RWPE2 (cell line): ENCODE measurements at regions not wholly inside any gene's neighbourhood (a gene's known extent, or its start where the extent isn't known, plus 50 kb on each side); places are given as distances from the start of the nearest gene placed in this dataset.
"Not testable (repeated sequence)": the region's sequence is repeated elsewhere in the genome, so short reads cannot be mapped to it uniquely, and the experiment has no call there.

Experiments
- ATAC-seq: fragments of 200-7000 bp; cut with Tn5 transposase; 3 replicates; pipeline ENCODE4 v1.9.1; 2021; ENCODE audit warnings: low read depth
- DNase-seq: peaks from one replicate; pipeline ENCODE4 v3.0.0-alpha.2; 2020; ENCODE audit warnings: low spot score
- H3K27ac ChIP-seq: fragments of 450-650 bp; 2 replicates; pipeline ENCODE4 v1.5.1; 2017; ENCODE audit warnings: mild to moderate bottlenecking; ENCODE audit not compliant: poor library complexity, severe bottlenecking
- H3K27me3 ChIP-seq: fragments of 250-450 bp; sonication (Bioruptor Pico); 2 replicates; pipeline ENCODE4 v1.5.1; 2021; ENCODE audit warnings: mild to moderate bottlenecking, moderate library complexity; ENCODE audit not compliant: insufficient read depth, poor library complexity, severe bottlenecking
- H3K36me3 ChIP-seq: fragments of 250-450 bp; sonication (Bioruptor Pico); 2 replicates; pipeline ENCODE4 v1.5.1; 2020; ENCODE audit warnings: low read depth, mild to moderate bottlenecking, moderate library complexity
- H3K4me1 ChIP-seq: fragments of 250-450 bp; sonication (Bioruptor Pico); 2 replicates; pipeline ENCODE4 v1.5.1; 2021; ENCODE audit warnings: mild to moderate bottlenecking, moderate library complexity; ENCODE audit not compliant: insufficient read depth, poor library complexity, severe bottlenecking
- H3K4me3 ChIP-seq: fragments of 250-450 bp; sonication (Bioruptor Pico); 2 replicates; pipeline ENCODE4 v1.5.1; 2021; ENCODE audit warnings: mild to moderate bottlenecking, moderate library complexity; ENCODE audit not compliant: severe bottlenecking
- H3K9me3 ChIP-seq: fragments of 250-450 bp; sonication (Bioruptor Pico); 2 replicates; pipeline ENCODE4 v1.5.1; 2021; ENCODE audit warnings: mild to moderate bottlenecking, moderate library complexity; ENCODE audit not compliant: severe bottlenecking
- CTCF ChIP-seq: fragments of 450-650 bp; IDR thresholded peaks from one replicate; pipeline ENCODE4 v1.5.1; 2017; ENCODE audit warnings: mild to moderate bottlenecking, moderate library complexity; ENCODE audit not compliant: poor library complexity, severe bottlenecking

DNA sequence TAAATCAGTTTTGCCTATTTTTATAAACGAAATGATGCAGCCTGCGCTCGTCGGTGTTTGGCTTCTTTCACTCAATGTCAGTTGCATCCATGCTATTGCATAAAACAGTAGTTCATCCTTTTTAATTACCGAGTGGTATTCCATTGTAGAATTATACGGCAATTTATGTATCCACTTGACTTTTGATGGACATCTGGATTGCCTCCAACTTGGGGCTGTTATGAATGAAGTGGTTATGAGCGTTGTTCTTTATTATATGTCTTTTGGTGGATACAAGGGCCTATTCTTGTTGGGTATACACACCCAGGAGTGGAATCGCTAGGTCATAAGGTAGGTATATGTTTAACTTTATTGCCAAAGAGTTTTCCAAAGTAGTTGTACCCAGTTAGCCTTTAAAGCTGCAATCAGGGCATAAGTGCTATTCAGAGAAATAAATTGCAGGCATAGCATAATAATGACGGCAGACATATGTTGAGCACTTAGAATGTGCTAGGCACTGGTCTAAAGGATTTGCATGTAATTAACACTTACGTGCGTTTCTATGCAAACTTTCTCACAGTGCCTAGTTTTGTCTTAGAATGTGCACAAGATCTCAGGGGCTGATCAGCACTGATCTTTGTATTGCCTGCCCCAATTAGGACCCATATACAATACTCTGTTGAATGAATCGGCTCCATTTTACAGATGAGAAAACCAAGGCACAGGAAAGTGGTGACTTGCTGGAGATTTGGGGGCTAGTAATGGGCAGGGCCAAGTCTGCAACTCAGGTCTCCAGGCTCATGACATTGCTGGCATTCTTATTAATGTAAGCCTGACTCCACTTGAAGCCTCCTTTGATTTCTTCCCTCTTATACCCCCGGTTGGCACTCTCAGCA lies 407.0 kb downstream of the BCOR start:
- no peak for ATAC-seq
- no peaks in the 10 kb centered on the region for H3K4me1 ChIP-seq
- DNase-seq = no peak
- TF ChIP-seq CTCF = no peak
- no peaks in the 10 kb centered on the region for H3K36me3 ChIP-seq
- H3K4me3 ChIP-seq = no peak overlapping the region
- H3K9me3 ChIP-seq = no peaks in the 10 kb centered on the region
- no peak overlapping the region for H3K27ac ChIP-seq
- H3K27me3 ChIP-seq = no peaks in the 10 kb centered on the region

- TF ChIP-seq CTCF = no peak
- Histone ChIP-seq H3K27ac (no peak overlapping the region), H3K36me3 (no peaks in the 10 kb centered on the region), H3K9me3 (no peaks in the 10 kb centered on the region), H3K4me3 (no peak overlapping the region), H3K27me3 (no peaks in the 10 kb centered on the region), H3K4me1 (no peaks in the 10 kb centered on the region)
- DNase-seq = no peak
- ATAC-seq = no peak
Observed at GRCh38 chrX:39691724-39692123, 406.0 kb downstream of the BCOR start.

DNA sequence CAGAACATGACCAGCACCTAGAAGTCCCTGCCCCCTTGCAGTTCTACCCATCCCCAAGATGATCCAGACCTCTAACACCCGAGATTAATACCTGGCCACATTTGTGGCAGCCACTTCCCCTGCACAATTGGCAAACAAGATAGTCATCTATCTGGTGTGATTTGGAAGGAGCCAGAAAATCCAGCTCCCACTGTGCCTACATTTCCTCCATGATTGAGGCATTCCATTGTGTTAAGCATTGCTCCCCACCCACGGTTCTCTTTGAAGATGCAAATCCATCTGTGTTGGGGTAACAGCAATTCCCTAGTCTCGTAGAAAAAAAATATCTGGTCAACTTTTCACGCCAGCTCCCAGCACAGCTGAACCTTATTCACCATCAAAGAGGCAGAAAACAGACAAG lies 405.0 kb downstream of the BCOR start:
- Histone ChIP-seq H3K27ac (no peak overlapping the region), H3K36me3 (no peaks in the 10 kb centered on the region), H3K9me3 (no peaks in the 10 kb centered on the region), H3K4me3 (no peak overlapping the region), H3K4me1 (no peaks in the 10 kb centered on the region), H3K27me3 (no peaks in the 10 kb centered on the region)
- DNase-seq = no peak
- no peak for ATAC-seq
- TF ChIP-seq CTCF = no peak

- DNase-seq (no peak), ATAC-seq (no peak)
- no peaks in the 10 kb centered on the region for H3K36me3 ChIP-seq
- no peak for TF ChIP-seq CTCF
- no peak overlapping the region for H3K27ac ChIP-seq
- H3K27me3 ChIP-seq = no peaks in the 10 kb centered on the region
- H3K4me3 ChIP-seq = no peak overlapping the region
- H3K4me1 ChIP-seq = no peaks in the 10 kb centered on the region
- no peaks in the 10 kb centered on the region for H3K9me3 ChIP-seq
Observed at GRCh38 chrX:39693298-39693697, 404.5 kb downstream of the BCOR start.

DNA sequence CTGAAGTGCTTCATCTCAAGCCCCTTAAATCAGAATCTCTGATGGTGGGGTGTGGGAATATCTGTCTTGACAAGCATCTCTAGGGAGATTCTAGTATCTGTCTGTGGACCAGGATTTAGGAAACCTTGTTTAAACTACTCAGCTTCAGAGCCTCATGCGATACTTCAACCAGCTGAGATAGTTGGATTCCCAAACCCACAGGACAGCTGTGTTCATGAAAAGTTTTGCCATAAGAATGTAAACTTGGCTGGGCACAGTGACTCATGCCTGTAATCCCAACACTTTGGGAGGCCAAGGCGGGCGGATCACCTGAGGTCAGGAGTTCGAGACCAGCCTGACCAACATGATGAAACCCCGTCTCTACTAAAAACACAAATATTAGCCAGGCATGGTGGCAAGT lies 395.1 kb downstream of the BCOR start:
- not testable (repeated sequence) for H3K4me1 ChIP-seq, H3K9me3 ChIP-seq, H3K27me3 ChIP-seq, H3K4me3 ChIP-seq, ATAC-seq, H3K36me3 ChIP-seq, H3K27ac ChIP-seq, DNase-seq
